Renal pelvis (tissue), 1 donor: ENCODE measurements at regions not wholly inside any gene's neighbourhood (a gene's known extent, or its start where the extent isn't known, plus 50 kb on each side); places are given as distances from the start of the nearest gene placed in this dataset.
"Not testable (repeated sequence)": the region's sequence is repeated elsewhere in the genome, so short reads cannot be mapped to it uniquely, and the experiment has no call there.

ENCODE experiments used
- DNase-seq: peaks from one replicate; pipeline ENCODE4 v3.0.0-alpha.2; 2013

DNA sequence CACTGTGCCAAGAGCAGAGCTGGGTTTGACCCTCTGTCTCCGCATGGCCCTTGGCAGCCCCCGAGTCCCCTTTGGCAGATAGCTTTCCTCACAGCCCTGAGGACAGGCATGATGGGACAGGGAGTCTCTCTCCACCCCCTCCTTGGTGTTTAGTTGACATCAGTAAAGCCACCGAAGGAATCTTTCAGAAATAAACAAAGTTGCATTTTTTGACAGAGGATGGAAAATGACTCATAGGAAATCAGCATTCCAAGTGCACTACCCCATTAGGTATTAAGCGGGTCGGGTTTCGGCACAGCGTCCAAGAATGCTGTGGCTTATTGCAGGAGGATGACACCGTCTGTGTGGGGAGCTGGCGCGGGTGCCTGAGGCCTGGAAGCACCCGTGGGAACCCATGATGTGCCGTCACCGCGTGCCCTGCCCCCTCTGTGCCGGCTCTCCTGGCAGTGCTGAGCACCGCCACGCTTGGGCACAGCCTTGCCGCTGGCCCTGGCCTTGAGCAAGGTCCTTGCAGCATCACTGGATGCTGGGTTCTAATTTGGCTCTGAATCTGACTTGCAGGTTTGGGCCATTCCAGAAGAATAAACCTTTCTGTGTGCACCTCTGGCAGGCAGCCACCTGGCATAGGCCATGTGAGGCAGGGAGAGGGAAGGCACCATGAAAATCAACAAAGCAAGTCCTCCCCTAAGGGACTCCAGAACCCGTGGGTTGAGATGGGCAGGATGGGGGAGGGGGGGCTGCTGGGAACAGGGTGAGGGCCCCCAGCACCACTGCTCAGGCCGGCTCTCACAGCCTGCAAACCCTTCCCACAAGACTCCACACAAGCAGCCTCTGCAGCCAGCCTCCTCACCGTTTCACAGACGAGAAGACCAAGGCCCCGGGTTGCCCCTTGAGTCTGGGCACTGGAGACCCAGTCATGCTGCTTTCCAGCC lies 50.5 kb upstream of the ZNF469 start:
- DNase-seq: no peak

DNA sequence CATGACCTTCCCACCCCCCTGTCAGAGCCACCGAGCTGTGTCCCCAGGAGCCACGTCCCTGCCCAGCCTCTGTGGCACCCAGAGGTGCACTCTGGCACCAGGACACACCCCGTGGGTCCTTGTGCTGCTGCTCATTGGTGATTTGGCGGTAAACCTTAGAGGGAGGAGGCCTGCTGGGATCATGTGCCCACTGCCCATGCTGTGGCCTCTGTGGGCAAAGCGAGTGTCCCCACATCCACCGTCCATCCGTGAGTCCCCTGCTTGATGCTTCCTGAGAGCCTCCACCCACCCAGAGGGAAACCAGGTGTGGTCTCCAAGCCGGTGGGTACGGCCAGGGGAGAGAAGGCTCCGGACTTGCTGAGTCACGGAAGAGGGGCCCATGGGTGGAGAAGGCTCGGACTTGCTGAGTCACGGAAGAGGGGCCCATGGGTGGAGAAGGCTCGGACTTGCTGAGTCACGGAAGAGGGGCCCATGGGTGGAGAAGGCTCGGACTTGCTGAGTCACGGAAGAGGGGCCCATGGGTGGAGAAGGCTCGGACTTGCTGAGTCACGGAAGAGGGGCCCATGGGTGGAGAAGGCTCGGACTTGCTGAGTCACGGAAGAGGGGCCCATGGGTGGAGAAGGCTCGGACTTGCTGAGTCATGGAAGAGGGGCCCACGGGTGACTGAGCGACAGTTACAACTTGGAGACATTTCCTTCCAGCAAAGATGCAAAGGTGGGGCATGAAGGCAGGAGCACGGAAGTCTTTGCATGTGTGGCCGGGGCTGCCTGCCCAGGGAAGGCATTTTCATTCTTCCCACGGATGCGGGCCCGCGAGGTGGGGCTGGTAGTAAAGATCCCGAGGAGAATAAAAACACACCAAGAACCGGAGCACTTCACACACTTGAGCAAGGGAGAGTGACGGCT lies 49.6 kb upstream of the ZNF469 start:
- DNase-seq: not testable (repeated sequence)
